ENCODE measurements at regions not wholly inside any gene's neighbourhood (a gene's known extent, or its start where the extent isn't known, plus 50 kb on each side); places are given as distances from the start of the nearest gene placed in this dataset.
"Not testable (repeated sequence)": the region's sequence is repeated elsewhere in the genome, so short reads cannot be mapped to it uniquely, and the experiment has no call there.

DNA sequence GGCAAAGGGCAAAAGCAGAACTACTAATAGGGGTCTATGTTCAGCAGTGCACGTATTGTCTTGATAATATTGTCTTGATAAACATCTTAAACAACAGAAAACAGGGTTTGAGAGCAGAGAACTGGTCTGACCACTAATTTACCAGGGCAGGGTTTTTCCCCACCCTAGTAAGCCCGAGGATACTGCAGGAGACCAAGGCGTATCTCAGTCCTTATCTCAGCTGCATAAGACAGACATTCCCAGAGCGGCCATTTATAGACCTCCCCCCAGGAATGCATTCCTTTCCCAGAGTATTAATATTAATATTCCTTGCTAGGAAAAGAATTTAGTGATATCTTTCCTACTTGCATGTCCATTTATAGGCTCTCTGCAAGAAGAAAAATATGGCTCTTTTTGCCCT is 222.5 kb upstream of the GRIK2 start:
- intact Hi-C loops (cut with micrococcal nuclease); DNase-seq; H3K27ac Mint-ChIP-seq; H3K36me3 ChIP-seq (ENCODE audit: insufficient read depth, low read length); H3K4me1 ChIP-seq (ENCODE audit: insufficient read depth, low read length); H3K9me3 ChIP-seq (ENCODE audit: control insufficient read depth in 1 of 2, low read length in 2 of 2); H3K4me3 ChIP-seq (ENCODE audit: low read length in 2 of 2); H3K27me3 Mint-ChIP-seq; H3K36me3 Mint-ChIP-seq; CTCF ChIA-PET (ENCODE audit: partially characterized antibody); POLR2A ChIA-PET (ENCODE audit: partially characterized antibody); H3K4me1 Mint-ChIP-seq; H3K27ac ChIP-seq (ENCODE audit: low read depth, low read length); H3K27me3 ChIP-seq (ENCODE audit: insufficient read depth, low read length); H3K4me3 Mint-ChIP-seq: not testable (repeated sequence)
- H3K9me3 Mint-ChIP-seq = peaks cover 8 to 26% (median 15%) of the 10 kb centered on the region in 8 donors

DNA sequence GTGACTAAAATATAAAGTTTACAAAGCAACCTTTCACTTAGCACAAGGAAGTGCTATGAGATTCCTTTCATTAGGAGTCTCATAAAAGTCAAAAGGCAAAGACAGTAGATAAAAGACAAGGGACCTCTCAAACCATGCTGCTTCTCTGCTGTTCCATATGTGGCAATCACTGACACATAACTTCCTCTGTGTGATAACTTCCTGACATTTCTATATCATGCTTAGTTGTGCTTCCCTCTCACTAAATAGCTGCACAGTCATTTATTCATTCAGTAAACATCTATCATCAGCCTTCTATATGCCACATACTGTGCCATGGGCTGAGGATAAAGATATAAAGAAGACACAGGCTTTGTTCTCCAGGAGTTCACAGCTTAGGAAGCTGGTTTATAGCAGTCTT is 214.8 kb upstream of the GRIK2 start:
- H3K27ac Mint-ChIP-seq = no peak overlapping the region
- DNase-seq = no peak
- H3K9me3 Mint-ChIP-seq = peaks cover 0 to 2% (median 0%) of the 10 kb centered on the region in 8 donors
- H3K27me3 Mint-ChIP-seq = no peaks in the 10 kb centered on the region
- H3K27ac ChIP-seq (ENCODE audit: low read depth, low read length) = no peak overlapping the region
- H3K27me3 ChIP-seq (ENCODE audit: insufficient read depth, low read length) = no peaks in the 10 kb centered on the region
- H3K9me3 ChIP-seq (ENCODE audit: control insufficient read depth in 1 of 2, low read length in 2 of 2) = no peaks in the 10 kb centered on the region
- CTCF ChIA-PET (ENCODE audit: partially characterized antibody) = no interaction called here
- H3K36me3 Mint-ChIP-seq = no peaks in the 10 kb centered on the region
- H3K4me1 Mint-ChIP-seq = no peaks in the 10 kb centered on the region
- H3K4me3 Mint-ChIP-seq = no peak overlapping the region
- POLR2A ChIA-PET (ENCODE audit: partially characterized antibody) = no interaction called here
- no peak overlapping the region for H3K4me3 ChIP-seq (ENCODE audit: low read length in 2 of 2)
- intact Hi-C loops (cut with micrococcal nuclease) = no loop called here
- no peaks in the 10 kb centered on the region for H3K36me3 ChIP-seq (ENCODE audit: insufficient read depth, low read length)
- H3K4me1 ChIP-seq (ENCODE audit: insufficient read depth, low read length) = no peaks in the 10 kb centered on the region

DNA sequence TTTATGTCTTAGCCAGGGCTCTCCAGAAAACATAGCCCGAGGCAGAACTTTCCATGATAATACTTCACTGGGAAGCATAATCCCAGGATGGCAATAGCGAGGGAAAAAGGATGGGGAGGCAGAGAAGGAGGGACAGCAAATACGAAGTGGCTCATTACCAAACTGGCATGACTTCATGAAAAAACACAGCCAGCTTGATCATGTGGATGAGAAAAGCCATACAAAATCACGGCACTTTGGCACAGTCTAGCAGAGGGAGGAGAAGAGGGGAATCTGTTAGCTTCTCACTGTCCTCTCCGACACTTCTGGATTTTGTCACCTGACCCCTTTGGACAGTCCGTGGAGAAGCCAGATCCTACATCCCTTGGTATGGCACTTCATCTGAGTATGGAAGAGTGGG is 212.5 kb upstream of the GRIK2 start:
- H3K4me1 Mint-ChIP-seq = no peaks in the 10 kb centered on the region
- H3K4me1 ChIP-seq (ENCODE audit: insufficient read depth, low read length) = no peaks in the 10 kb centered on the region
- peaks cover 0 to 5% (median 0%) of the 10 kb centered on the region in 8 donors for H3K9me3 Mint-ChIP-seq
- no peak overlapping the region for H3K27ac Mint-ChIP-seq
- no peaks in the 10 kb centered on the region for H3K27me3 ChIP-seq (ENCODE audit: insufficient read depth, low read length)
- H3K4me3 Mint-ChIP-seq = no peak overlapping the region
- no peaks in the 10 kb centered on the region for H3K36me3 ChIP-seq (ENCODE audit: insufficient read depth, low read length)
- H3K4me3 ChIP-seq (ENCODE audit: low read length in 2 of 2) = no peak overlapping the region
- no peaks in the 10 kb centered on the region for H3K36me3 Mint-ChIP-seq
- no peaks in the 10 kb centered on the region for H3K27me3 Mint-ChIP-seq
- POLR2A ChIA-PET (ENCODE audit: partially characterized antibody) = no interaction called here
- no peak overlapping the region for H3K27ac ChIP-seq (ENCODE audit: low read depth, low read length)
- no peak for DNase-seq
- CTCF ChIA-PET (ENCODE audit: partially characterized antibody) = no interaction called here
- intact Hi-C loops (cut with micrococcal nuclease) = no loop called here
- no peaks in the 10 kb centered on the region for H3K9me3 ChIP-seq (ENCODE audit: control insufficient read depth in 1 of 2, low read length in 2 of 2)

DNA sequence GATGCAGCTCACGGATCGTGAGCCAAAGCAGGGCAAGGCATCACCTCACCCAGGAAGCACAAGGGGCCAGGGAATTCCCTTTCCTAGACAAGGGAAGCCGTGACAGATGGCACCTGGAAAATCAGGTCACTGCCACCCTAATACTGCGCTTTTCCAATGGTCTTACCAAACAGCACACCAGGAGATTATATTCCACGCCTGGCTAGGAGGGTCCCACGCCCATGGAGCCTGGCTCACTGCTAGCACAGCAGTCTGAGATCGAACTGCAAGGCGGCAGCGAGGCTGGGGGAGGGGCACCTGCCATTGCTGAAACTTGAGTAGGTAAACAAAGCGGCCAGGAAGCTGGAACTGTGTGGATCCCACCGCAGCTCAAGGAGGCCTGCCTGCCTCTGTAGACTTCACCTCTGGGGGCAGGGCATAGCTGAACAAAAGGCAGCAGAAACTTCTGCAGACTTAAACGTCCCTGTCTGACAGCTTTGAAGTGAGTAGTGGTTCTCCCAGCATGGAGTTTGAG is 205.2 kb upstream of the GRIK2 start:
- H3K27me3 ChIP-seq (ENCODE audit: insufficient read depth, low read length); CTCF ChIA-PET (ENCODE audit: partially characterized antibody); POLR2A ChIA-PET (ENCODE audit: partially characterized antibody); H3K4me3 ChIP-seq (ENCODE audit: low read length in 2 of 2); H3K4me1 ChIP-seq (ENCODE audit: insufficient read depth, low read length); H3K36me3 ChIP-seq (ENCODE audit: insufficient read depth, low read length); H3K4me1 Mint-ChIP-seq; H3K27ac Mint-ChIP-seq; H3K27ac ChIP-seq (ENCODE audit: low read depth, low read length); H3K27me3 Mint-ChIP-seq; H3K9me3 ChIP-seq (ENCODE audit: control insufficient read depth in 1 of 2, low read length in 2 of 2); H3K36me3 Mint-ChIP-seq; DNase-seq; H3K4me3 Mint-ChIP-seq; intact Hi-C loops (cut with micrococcal nuclease): not testable (repeated sequence)
- H3K9me3 Mint-ChIP-seq = peaks cover 0 to 24% (median 4%) of the 10 kb centered on the region in 8 donors

DNA sequence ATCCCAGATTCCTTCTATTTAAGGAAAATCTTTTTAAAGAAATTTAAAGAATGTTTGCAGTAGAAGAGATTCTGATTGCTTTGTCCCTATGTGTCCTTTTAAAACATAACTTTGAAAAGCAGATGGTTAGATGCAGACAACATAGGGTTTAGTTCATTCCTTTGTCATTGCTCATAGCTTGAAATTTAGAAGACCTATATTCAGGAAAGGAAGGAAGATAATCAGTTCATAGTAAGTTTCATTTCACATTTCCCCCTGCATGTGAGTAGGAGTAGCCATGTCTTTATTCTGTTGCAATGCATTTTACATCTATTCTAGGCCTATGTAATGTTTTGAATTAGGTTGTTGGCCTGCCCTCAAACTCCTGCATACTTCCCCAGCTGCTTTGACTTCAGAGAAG is 197.9 kb upstream of the GRIK2 start:
- DNase-seq = no peak
- intact Hi-C loops (cut with micrococcal nuclease) = no loop called here
- no peaks in the 10 kb centered on the region for H3K4me1 Mint-ChIP-seq
- H3K36me3 Mint-ChIP-seq = no peaks in the 10 kb centered on the region
- Histone ChIP-seq H3K9me3 (ENCODE audit: control insufficient read depth in 1 of 2, low read length in 2 of 2) (no peaks in the 10 kb centered on the region), H3K27ac (ENCODE audit: low read depth, low read length) (no peak overlapping the region), H3K36me3 (ENCODE audit: insufficient read depth, low read length) (no peaks in the 10 kb centered on the region), H3K27me3 (ENCODE audit: insufficient read depth, low read length) (no peaks in the 10 kb centered on the region), H3K4me1 (ENCODE audit: insufficient read depth, low read length) (no peaks in the 10 kb centered on the region), H3K4me3 (ENCODE audit: low read length in 2 of 2) (no peak overlapping the region)
- no peak overlapping the region for H3K4me3 Mint-ChIP-seq
- H3K27me3 Mint-ChIP-seq = no peaks in the 10 kb centered on the region
- ChIA-PET POLR2A (ENCODE audit: partially characterized antibody) (no interaction called here), CTCF (ENCODE audit: partially characterized antibody) (no interaction called here)
- no peak overlapping the region for H3K27ac Mint-ChIP-seq
- H3K9me3 Mint-ChIP-seq = peaks cover 0 to 10% (median 3%) of the 10 kb centered on the region in 8 donors

DNA sequence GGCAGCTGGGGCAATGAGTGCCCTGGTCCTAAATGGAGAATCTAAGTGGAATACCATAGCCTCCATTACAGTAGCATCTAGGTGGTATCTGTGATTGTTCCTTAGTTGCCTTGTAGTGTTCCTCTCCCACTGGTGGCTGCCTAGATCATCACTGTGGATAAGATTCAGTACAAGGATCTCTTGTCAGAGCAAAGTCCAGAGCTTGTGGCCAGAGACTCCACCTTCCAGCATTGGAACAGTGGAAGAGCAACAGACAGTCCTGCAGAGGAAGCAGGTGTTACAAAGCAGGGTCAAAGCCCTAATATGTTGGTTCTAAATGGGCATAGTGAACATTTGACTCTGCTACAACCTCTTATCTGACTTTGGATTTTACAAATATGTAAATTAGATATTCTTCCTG is 194.1 kb upstream of the GRIK2 start:
- H3K4me3 ChIP-seq (ENCODE audit: low read length in 2 of 2) = no peak overlapping the region
- intact Hi-C loops (cut with micrococcal nuclease) = no loop called here
- H3K36me3 ChIP-seq (ENCODE audit: insufficient read depth, low read length) = no peaks in the 10 kb centered on the region
- H3K4me3 Mint-ChIP-seq = no peak overlapping the region
- ChIA-PET POLR2A (ENCODE audit: partially characterized antibody) (no interaction called here), CTCF (ENCODE audit: partially characterized antibody) (no interaction called here)
- no peaks in the 10 kb centered on the region for H3K27me3 ChIP-seq (ENCODE audit: insufficient read depth, low read length)
- no peaks in the 10 kb centered on the region for H3K4me1 ChIP-seq (ENCODE audit: insufficient read depth, low read length)
- no peak overlapping the region for H3K27ac Mint-ChIP-seq
- H3K27me3 Mint-ChIP-seq = no peaks in the 10 kb centered on the region
- no peaks in the 10 kb centered on the region for H3K36me3 Mint-ChIP-seq
- no peak for DNase-seq
- no peaks in the 10 kb centered on the region for H3K4me1 Mint-ChIP-seq
- no peak overlapping the region for H3K27ac ChIP-seq (ENCODE audit: low read depth, low read length)
- peaks cover 0 to 8% (median 0%) of the 10 kb centered on the region in 8 donors for H3K9me3 Mint-ChIP-seq
- no peaks in the 10 kb centered on the region for H3K9me3 ChIP-seq (ENCODE audit: control insufficient read depth in 1 of 2, low read length in 2 of 2)

DNA sequence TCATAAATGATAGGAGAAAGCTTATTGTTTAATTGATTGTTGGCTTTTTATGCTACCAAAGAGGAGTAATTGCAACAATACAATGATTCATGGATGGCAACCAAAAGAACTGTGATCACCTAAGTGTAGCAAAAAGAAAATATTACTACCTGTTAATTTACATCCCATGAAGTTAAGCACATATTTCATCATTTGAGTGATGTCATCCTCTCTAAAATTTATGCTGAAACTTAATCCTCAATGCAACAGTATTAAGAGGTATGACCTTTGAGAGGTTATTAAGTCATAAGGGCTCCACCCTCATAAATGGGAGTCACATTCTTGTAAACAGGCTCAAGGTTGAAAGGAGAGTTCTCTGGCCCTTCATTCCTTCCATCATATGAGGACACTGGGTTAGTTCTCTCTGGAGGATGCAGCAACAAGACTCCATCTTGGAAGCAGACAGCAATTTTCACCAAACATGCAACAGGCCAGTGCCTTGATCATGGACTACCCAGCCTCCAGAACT is 190.6 kb upstream of the GRIK2 start:
- no peaks in the 10 kb centered on the region for H3K36me3 ChIP-seq (ENCODE audit: insufficient read depth, low read length)
- no peaks in the 10 kb centered on the region for H3K27me3 ChIP-seq (ENCODE audit: insufficient read depth, low read length)
- no peaks in the 10 kb centered on the region for H3K36me3 Mint-ChIP-seq
- no peak for DNase-seq
- no peaks in the 10 kb centered on the region for H3K4me1 ChIP-seq (ENCODE audit: insufficient read depth, low read length)
- intact Hi-C loops (cut with micrococcal nuclease) = no loop called here
- peaks cover 0 to 4% (median 0%) of the 10 kb centered on the region in 8 donors for H3K9me3 Mint-ChIP-seq
- no peaks in the 10 kb centered on the region for H3K4me1 Mint-ChIP-seq
- H3K4me3 ChIP-seq (ENCODE audit: low read length in 2 of 2) = no peak overlapping the region
- ChIA-PET POLR2A (ENCODE audit: partially characterized antibody) (no interaction called here), CTCF (ENCODE audit: partially characterized antibody) (no interaction called here)
- H3K4me3 Mint-ChIP-seq = no peak overlapping the region
- no peak overlapping the region for H3K27ac ChIP-seq (ENCODE audit: low read depth, low read length)
- no peaks in the 10 kb centered on the region for H3K27me3 Mint-ChIP-seq
- no peak overlapping the region for H3K27ac Mint-ChIP-seq
- H3K9me3 ChIP-seq (ENCODE audit: control insufficient read depth in 1 of 2, low read length in 2 of 2) = no peaks in the 10 kb centered on the region

DNA sequence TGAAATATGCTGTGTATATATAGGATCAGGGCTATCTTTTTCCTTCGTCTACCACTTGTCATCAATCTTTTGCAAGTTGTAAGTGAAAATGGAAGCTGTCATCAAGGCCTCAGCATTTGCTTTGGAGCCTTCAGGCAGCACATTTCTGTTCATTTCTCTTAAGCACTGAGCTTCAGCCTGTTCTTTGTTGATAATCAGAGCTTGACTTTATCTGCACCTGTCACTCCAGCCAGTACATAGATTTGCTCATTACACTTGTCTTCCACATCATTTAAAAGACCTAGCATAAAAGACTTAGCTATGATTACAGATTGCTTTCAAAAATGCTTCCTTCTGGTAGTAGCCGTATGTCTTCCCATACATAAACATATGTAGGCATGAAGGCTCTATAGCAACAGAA is 189.8 kb upstream of the GRIK2 start:
- ChIA-PET POLR2A (ENCODE audit: partially characterized antibody) (no interaction called here), CTCF (ENCODE audit: partially characterized antibody) (no interaction called here)
- intact Hi-C loops (cut with micrococcal nuclease) = no loop called here
- Mint-ChIP-seq H3K36me3 (no peaks in the 10 kb centered on the region), H3K27ac (peak overlapping the region in 1 of 7 donors; percentile 3), H3K27me3 (no peaks in the 10 kb centered on the region), H3K4me1 (no peaks in the 10 kb centered on the region), H3K9me3 (peaks cover 0 to 4% (median 0%) of the 10 kb centered on the region in 8 donors), H3K4me3 (no peak overlapping the region)
- Histone ChIP-seq H3K4me3 (ENCODE audit: low read length in 2 of 2) (no peak overlapping the region), H3K27me3 (ENCODE audit: insufficient read depth, low read length) (no peaks in the 10 kb centered on the region), H3K4me1 (ENCODE audit: insufficient read depth, low read length) (no peaks in the 10 kb centered on the region), H3K27ac (ENCODE audit: low read depth, low read length) (no peak overlapping the region), H3K9me3 (ENCODE audit: control insufficient read depth in 1 of 2, low read length in 2 of 2) (no peaks in the 10 kb centered on the region), H3K36me3 (ENCODE audit: insufficient read depth, low read length) (no peaks in the 10 kb centered on the region)
- DNase-seq = no peak

Measured in CD4-positive, alpha-beta memory T cell (primary cell).